ENCODE measurements at regions not wholly inside any gene's neighbourhood (a gene's known extent, or its start where the extent isn't known, plus 50 kb on each side); places are given as distances from the start of the nearest gene placed in this dataset.
"Not testable (repeated sequence)": the region's sequence is repeated elsewhere in the genome, so short reads cannot be mapped to it uniquely, and the experiment has no call there.

- TF ChIP-seq POLR2A (IDR thresholded peaks at IDR 0.05; ENCODE audit: extremely low read depth, insufficient read length); CTCF (IDR thresholded peaks at IDR 0.05; ENCODE audit: low read depth, low read length); MYC (IDR thresholded peaks at IDR 0.05; ENCODE audit: low read depth, low read length); MAX (IDR thresholded peaks at IDR 0.05; ENCODE audit: low read depth, low read length): not testable (repeated sequence)
Measured at GRCh38 chr6:100223952-100224351, 229.9 kb upstream of the MCHR2 start.

All from NB4 (cell line).